Sigmoid colon (tissue), 6 donors: ENCODE measurements at regions not wholly inside any gene's neighbourhood (a gene's known extent, or its start where the extent isn't known, plus 50 kb on each side); places are given as distances from the start of the nearest gene placed in this dataset.

Experiments used
- DNase-seq: peaks from one replicate; pipeline ENCODE4 v3.0.0-alpha.2; 2019
- H3K27ac ChIP-seq, 4 donors: fragments of 200-600 bp; sonication (generic); one replicate each; pipeline ENCODE4 v1.5.1; 2016 to 2019; ENCODE audit warnings: mild to moderate bottlenecking in 1 of 4
- H3K27me3 ChIP-seq, 3 donors: fragments of 200-600 bp; sonication (generic); one replicate each; pipeline ENCODE4 v1.5.1; 2019; ENCODE audit warnings: mild to moderate bottlenecking in 1 of 3
- H3K36me3 ChIP-seq, 4 donors: fragments of 200-600 bp; sonication (generic); one replicate each; pipeline ENCODE4 v1.5.1; 2016 to 2019
- H3K4me1 ChIP-seq, 4 donors: fragments of 200-600 bp; sonication (generic); one replicate each; pipeline ENCODE4 v1.5.1; 2017 to 2019
- H3K4me3 ChIP-seq, 4 donors: fragments of 200-600 bp; sonication (generic); one replicate each; pipeline ENCODE4 v1.5.1; 2017 to 2019; ENCODE audit warnings: mild to moderate bottlenecking in 2 of 4, moderate library complexity in 1 of 4
- H3K9me3 ChIP-seq, 4 donors: fragments of 200-600 bp in 3 of 4; sonication (generic) in 3 of 4; one replicate each; pipeline versions ENCODE4 v1.5.1 to v1.6.1; 2013 to 2019
- CTCF ChIP-seq, 4 experiments: fragments of 450-650 bp in 3 of 4; fragments of 200-600 bp in 1 of 4; IDR thresholded peaks; one replicate each; pipeline ENCODE4 v1.5.1; 2016 to 2019; ENCODE audit warnings: antibody characterized with exemption in 4 of 4, mild to moderate bottlenecking in 3 of 4, moderate library complexity in 2 of 4
- EP300 ChIP-seq, 4 donors: sonication (generic); formaldehyde crosslinking; IDR thresholded peaks; one replicate each; pipeline ENCODE4 v1.6.1; 2017; ENCODE audit warnings: antibody characterized with exemption in 4 of 4
- POLR2A ChIP-seq, 2 donors: fragments of 450-650 bp; IDR thresholded peaks; one replicate each; pipeline ENCODE4 v1.6.1; 2016; ENCODE audit warnings: antibody characterized with exemption in 2 of 2, mild to moderate bottlenecking in 2 of 2, moderate library complexity in 2 of 2
- POLR2AphosphoS5 ChIP-seq, 4 donors: sonication (generic); formaldehyde crosslinking; IDR thresholded peaks; one replicate each; pipeline ENCODE4 v1.6.1; 2017; ENCODE audit warnings: antibody characterized with exemption in 4 of 4
- WGBS, 2 donors: extraction: QIAGEN DNeasy Blood & Tissue Kit; methylation state at CpG; one replicate each; pipeline ENCODE4 v1.1.7; 2013; 5-methylcytosine and 5-hydroxymethylcytosine counted together
- intact Hi-C: fragments of 100-400 bp; cut with DNase I; formaldehyde crosslinking; loops from one replicate; pipeline ENCODE4 v1.15.1; 2023
- donor health status: healthy with polysubstance abuse.
- donor health status: healthy.

GRCh38 chr5:142425286-142426065 lies 100.7 kb upstream of the SPRY4 start:
- DNase-seq = no peak
- Histone ChIP-seq H3K27me3 (no peaks in the 10 kb centered on the region), H3K9me3 (no peaks in the 10 kb centered on the region), H3K4me1 (no peaks in the 10 kb centered on the region), H3K4me3 (no peak overlapping the region), H3K27ac (peak overlapping the region in 1 of 4 donors; percentile 37), H3K36me3 (no peaks in the 10 kb centered on the region)
- intact Hi-C loops = no loop called here
- no peak for TF ChIP-seq POLR2A (IDR thresholded peaks at IDR 0.05)
- WGBS, 2 donors = 90 to 91% methylated on average over 7 of the region's 7 CpGs

GRCh38 chr5:142422429-142422828 lies 97.6 kb upstream of the SPRY4 start:
- no peaks in the 10 kb centered on the region for H3K36me3 ChIP-seq
- no peak overlapping the region for H3K27ac ChIP-seq
- no peaks in the 10 kb centered on the region for H3K27me3 ChIP-seq
- intact Hi-C loops = no loop called here
- no peak for TF ChIP-seq EP300 (IDR thresholded peaks at IDR 0.05)
- no peak for TF ChIP-seq CTCF (IDR thresholded peaks at IDR 0.05)
- no peak for TF ChIP-seq POLR2AphosphoS5 (IDR thresholded peaks at IDR 0.05)
- no peak for TF ChIP-seq POLR2A (IDR thresholded peaks at IDR 0.05)
- DNase-seq = no peak
- no peak overlapping the region for H3K4me3 ChIP-seq
- H3K9me3 ChIP-seq = no peaks in the 10 kb centered on the region
- no peaks in the 10 kb centered on the region for H3K4me1 ChIP-seq

GRCh38 chr5:142421621-142422397 lies 97.0 kb upstream of the SPRY4 start:
- no peaks in the 10 kb centered on the region for H3K4me1 ChIP-seq
- no peak overlapping the region for H3K27ac ChIP-seq
- H3K27me3 ChIP-seq = no peaks in the 10 kb centered on the region
- no peak for DNase-seq
- no peak overlapping the region for H3K4me3 ChIP-seq
- intact Hi-C loops = no loop called here
- no peaks in the 10 kb centered on the region for H3K9me3 ChIP-seq
- H3K36me3 ChIP-seq = no peaks in the 10 kb centered on the region
- TF ChIP-seq EP300 (IDR thresholded peaks at IDR 0.05) (no peak), POLR2A (IDR thresholded peaks at IDR 0.05) (no peak), POLR2AphosphoS5 (IDR thresholded peaks at IDR 0.05) (no peak), CTCF (IDR thresholded peaks at IDR 0.05) (no peak)
- WGBS, 2 donors = 55 to 68% methylated on average over 1 of the region's 1 CpG

GRCh38 chr5:142421228-142421617 lies 96.4 kb upstream of the SPRY4 start:
- H3K27me3 ChIP-seq = no peaks in the 10 kb centered on the region
- 21 to 66% methylated on average over 5 of the region's 5 CpGs for WGBS, 2 donors
- no peaks in the 10 kb centered on the region for H3K36me3 ChIP-seq
- intact Hi-C loops = no loop called here
- TF ChIP-seq CTCF (IDR thresholded peaks at IDR 0.05) = no peak
- H3K27ac ChIP-seq = no peak overlapping the region
- DNase-seq = no peak
- H3K4me1 ChIP-seq = no peaks in the 10 kb centered on the region
- no peaks in the 10 kb centered on the region for H3K9me3 ChIP-seq
- H3K4me3 ChIP-seq = no peak overlapping the region

- H3K4me1 ChIP-seq = no peaks in the 10 kb centered on the region
- no peak for DNase-seq
- TF ChIP-seq POLR2A (IDR thresholded peaks at IDR 0.05) (no peak), CTCF (IDR thresholded peaks at IDR 0.05) (no peak), POLR2AphosphoS5 (IDR thresholded peaks at IDR 0.05) (no peak), EP300 (IDR thresholded peaks at IDR 0.05) (no peak)
- no peaks in the 10 kb centered on the region for H3K9me3 ChIP-seq
- no peaks in the 10 kb centered on the region for H3K27me3 ChIP-seq
- H3K36me3 ChIP-seq = no peaks in the 10 kb centered on the region
- 40 to 45% methylated on average over 3 of the region's 3 CpGs for WGBS, 2 donors
- no peak overlapping the region for H3K27ac ChIP-seq
- H3K4me3 ChIP-seq = no peak overlapping the region
- intact Hi-C loops = no loop called here
These were observed 95.9 kb upstream of the SPRY4 start for GRCh38 chr5:142420561-142421227.
